Small intestine (tissue), 7 donors: ENCODE measurements at regions not wholly inside any gene's neighbourhood (a gene's known extent, or its start where the extent isn't known, plus 50 kb on each side); places are given as distances from the start of the nearest gene placed in this dataset.

Experiments used
- DNase-seq, 2 donors: peaks; one replicate each; pipeline versions ENCODE4 v3.0.0 to v3.0.0-alpha.2; 2013
- FAIRE-seq: peaks from 2 replicates; lab custom pipeline; 2012; peaks lifted over from hg19 to GRCh38; lab: Jason Lieb, UNC
- H3K27ac ChIP-seq, 3 donors: one replicate each; pipeline ENCODE4 v1.5.1; 2013; ENCODE audit warnings: low read length in 2 of 3, mild to moderate bottlenecking in 2 of 3, control low read depth in 1 of 3, inconsistent platforms in 1 of 3, low read depth in 1 of 3, moderate library complexity in 1 of 3
- H3K27me3 ChIP-seq, 3 donors: one replicate each; pipeline ENCODE4 v1.6.1; 2013; ENCODE audit warnings: low read length in 3 of 3, inconsistent platforms in 1 of 3; ENCODE audit not compliant: control insufficient read depth in 3 of 3, insufficient read depth in 3 of 3
- H3K36me3 ChIP-seq, 3 donors: one replicate each; pipeline ENCODE4 v1.6.1; 2013; ENCODE audit warnings: low read length in 3 of 3, inconsistent platforms in 1 of 3, low read depth in 1 of 3, mild to moderate bottlenecking in 1 of 3, moderate library complexity in 1 of 3; ENCODE audit not compliant: control insufficient read depth in 3 of 3, insufficient read depth in 2 of 3
- H3K4me1 ChIP-seq, 3 donors: one replicate each; pipeline ENCODE4 v1.6.1; 2013; ENCODE audit warnings: low read length in 2 of 3, inconsistent platforms in 1 of 3, low read depth in 1 of 3, mild to moderate bottlenecking in 1 of 3, moderate library complexity in 1 of 3; ENCODE audit not compliant: control insufficient read depth in 3 of 3, insufficient read depth in 2 of 3
- H3K4me3 ChIP-seq, 3 donors: one replicate each; pipeline ENCODE4 v1.5.1; 2013; ENCODE audit warnings: low read length in 3 of 3, control low read depth in 1 of 3, inconsistent platforms in 1 of 3, low read depth in 1 of 3, mild to moderate bottlenecking in 1 of 3, moderate library complexity in 1 of 3
- H3K9me3 ChIP-seq, 2 donors: one replicate each; pipeline ENCODE4 v1.6.1; 2013; ENCODE audit warnings: low read depth in 1 of 2, low read length in 1 of 2; ENCODE audit not compliant: control insufficient read depth in 2 of 2, insufficient read depth in 1 of 2
- WGBS, 3 donors: extraction: QIAGEN DNeasy Blood & Tissue Kit; methylation state at CpG; one replicate each; pipeline ENCODE4 v1.1.7; 2013; 5-methylcytosine and 5-hydroxymethylcytosine counted together
- donor health status: healthy with polysubstance abuse.
- donor health status: control.
- donor health status: control.
- donor health status: Bipolar disorder and iron deficiency.
- donor health status: healthy.

DNA sequence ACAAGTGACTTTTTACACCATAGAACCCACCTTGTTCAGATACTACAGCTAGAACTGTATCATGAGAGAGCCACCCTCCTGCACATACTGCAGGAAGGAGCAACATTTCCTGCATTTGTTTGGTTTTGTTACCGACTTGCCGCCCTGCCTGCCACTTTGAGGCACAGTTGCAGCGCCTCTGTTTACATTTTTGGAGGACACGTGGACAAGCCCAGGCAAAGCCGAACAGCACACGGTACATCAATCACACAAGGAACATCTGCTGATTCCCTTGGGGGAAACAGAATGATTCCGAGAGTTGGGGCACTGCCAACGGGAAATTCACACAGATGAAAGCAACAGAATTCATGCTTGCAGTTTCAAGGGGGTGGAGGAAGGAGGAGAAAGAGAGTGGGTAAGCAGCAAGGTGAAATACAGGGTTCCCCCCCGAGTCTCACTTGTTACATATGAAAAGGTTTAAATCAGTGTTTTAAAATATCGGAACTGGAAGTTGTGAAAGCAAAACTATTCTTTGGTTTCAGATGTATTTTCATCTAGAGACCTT is 110.7 kb downstream of the BTG1 start:
- DNase-seq = peak; percentile 49 to 60
- 1 to 2% (median 2%) methylated on average over 10 of the region's 10 CpGs for WGBS, 3 donors
- Histone ChIP-seq H3K27me3 (no peaks in the 10 kb centered on the region), H3K4me1 (peaks cover 3 to 12% (median 6%) of the 10 kb centered on the region in 3 donors), H3K9me3 (no peaks in the 10 kb centered on the region), H3K4me3 (peak overlapping the region in 2 of 3 donors; percentile 25 to 26), H3K36me3 (no peaks in the 10 kb centered on the region), H3K27ac (peak overlapping the region; percentile 27 to 81 (median 36))
- no peak for FAIRE-seq

DNA sequence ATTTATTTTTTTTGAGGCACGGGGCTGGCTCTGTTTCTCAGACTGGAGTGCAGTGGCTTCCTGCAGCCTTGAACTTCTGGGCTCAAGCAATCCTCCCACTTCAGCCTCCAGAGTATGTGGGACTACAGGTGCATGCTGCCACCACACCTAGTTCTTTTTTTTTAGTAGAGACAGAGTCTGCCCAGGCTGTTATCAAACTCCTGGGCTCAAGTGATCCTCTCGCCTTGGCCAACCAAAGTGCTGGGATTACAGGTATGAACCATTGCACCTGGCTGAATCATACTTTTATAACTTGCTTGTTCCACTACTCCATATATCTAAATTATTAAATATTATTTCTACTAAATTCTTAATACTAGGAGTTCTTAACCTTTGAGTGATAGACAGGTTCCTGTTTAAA is 111.6 kb downstream of the BTG1 start:
- H3K27ac ChIP-seq = peak overlapping the region in 1 of 3 donors; percentile 70
- no peaks in the 10 kb centered on the region for H3K9me3 ChIP-seq
- DNase-seq (peak; percentile 22 to 81), FAIRE-seq (no peak)
- peaks cover 3 to 12% (median 6%) of the 10 kb centered on the region in 3 donors for H3K4me1 ChIP-seq
- no peaks in the 10 kb centered on the region for H3K27me3 ChIP-seq
- WGBS, 3 donors = 26 to 56% (median 33%) methylated on average over 2 of the region's 2 CpGs
- H3K4me3 ChIP-seq = no peak overlapping the region
- no peaks in the 10 kb centered on the region for H3K36me3 ChIP-seq

DNA sequence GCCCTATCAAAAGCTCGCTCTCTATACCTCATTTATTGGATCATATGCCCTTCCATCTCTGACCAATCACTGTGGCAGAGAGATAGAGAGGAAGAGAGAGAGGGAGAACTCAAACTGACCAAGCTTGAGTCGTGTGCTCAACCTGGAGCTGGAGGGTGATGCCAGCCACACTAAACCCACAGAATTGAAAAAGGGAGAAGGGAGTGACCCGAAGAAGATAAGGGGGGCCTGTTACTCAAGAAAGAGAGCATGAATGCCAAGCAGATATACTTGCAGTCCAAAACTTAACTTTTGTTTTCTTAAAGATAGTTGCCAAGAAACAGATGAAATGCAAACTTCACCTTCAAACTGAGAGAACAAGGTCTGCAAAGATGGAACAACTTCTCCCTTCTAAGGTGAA is 112.7 kb downstream of the BTG1 start:
- no peaks in the 10 kb centered on the region for H3K36me3 ChIP-seq
- no peaks in the 10 kb centered on the region for H3K27me3 ChIP-seq
- FAIRE-seq = no peak
- 46 to 69% (median 51%) methylated on average over 3 of the region's 3 CpGs for WGBS, 3 donors
- H3K4me3 ChIP-seq = no peak overlapping the region
- H3K27ac ChIP-seq = peak overlapping the region in 1 of 3 donors; percentile 72
- peak in 1 of 2 donors; percentile 31 for DNase-seq
- peaks cover 3 to 12% (median 6%) of the 10 kb centered on the region in 3 donors for H3K4me1 ChIP-seq
- no peaks in the 10 kb centered on the region for H3K9me3 ChIP-seq

DNA sequence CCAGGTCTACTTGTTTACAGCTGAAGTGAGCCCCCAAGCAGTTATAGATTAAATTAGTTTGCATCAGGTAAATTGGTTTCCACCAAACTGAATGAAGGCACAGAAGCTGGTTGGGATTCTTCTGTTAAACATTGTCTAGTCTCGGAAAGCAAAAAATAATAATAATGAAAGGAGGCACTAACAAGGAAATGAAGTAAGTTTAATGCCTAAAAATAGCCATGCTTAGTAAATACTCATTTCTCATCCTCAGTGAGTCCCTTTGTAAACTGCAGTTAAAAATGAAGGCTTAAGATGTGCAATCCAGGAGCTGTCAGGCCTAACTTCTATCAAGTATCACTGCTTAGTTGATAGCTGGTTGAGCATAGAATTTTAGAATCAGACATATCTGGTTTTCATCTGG is 113.5 kb downstream of the BTG1 start:
- 50 to 79% (median 76%) methylated on average over 1 of the region's 1 CpG for WGBS, 3 donors
- DNase-seq = no peak
- Histone ChIP-seq H3K27ac (peak overlapping the region in 1 of 3 donors; percentile 2), H3K4me1 (peaks cover 3 to 12% (median 6%) of the 10 kb centered on the region in 3 donors), H3K27me3 (no peaks in the 10 kb centered on the region), H3K4me3 (no peak overlapping the region), H3K36me3 (no peaks in the 10 kb centered on the region), H3K9me3 (no peaks in the 10 kb centered on the region)
- FAIRE-seq = no peak

DNA sequence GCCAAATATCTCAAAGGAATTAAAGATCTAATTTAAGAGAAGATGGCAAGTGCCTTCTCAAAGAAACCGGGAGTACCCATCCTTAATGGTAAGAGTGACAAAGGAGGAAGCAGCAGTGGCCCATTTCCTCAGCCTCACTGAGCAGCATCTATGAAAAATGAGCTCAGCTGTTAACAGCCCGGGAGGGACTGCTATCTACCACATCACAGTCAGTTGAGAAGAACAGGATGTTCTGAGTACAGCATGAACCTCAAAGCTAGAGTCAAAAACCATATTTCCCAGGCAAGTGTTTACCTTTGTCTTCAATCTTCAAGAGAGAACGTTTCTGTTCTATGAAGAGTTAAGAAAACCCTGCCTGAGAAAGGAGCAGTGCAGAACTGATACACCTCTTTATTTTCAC is 115.0 kb downstream of the BTG1 start:
- H3K36me3 ChIP-seq = no peaks in the 10 kb centered on the region
- no peak overlapping the region for H3K4me3 ChIP-seq
- WGBS, 3 donors = 20 to 29% (median 23%) methylated on average over 3 of the region's 3 CpGs
- DNase-seq = peak in 1 of 2 donors; percentile 77
- FAIRE-seq = no peak
- H3K4me1 ChIP-seq = peaks cover 2 to 12% (median 6%) of the 10 kb centered on the region in 3 donors
- H3K9me3 ChIP-seq = no peaks in the 10 kb centered on the region
- peak overlapping the region; percentile 0 to 69 (median 39) for H3K27ac ChIP-seq
- H3K27me3 ChIP-seq = no peaks in the 10 kb centered on the region

DNA sequence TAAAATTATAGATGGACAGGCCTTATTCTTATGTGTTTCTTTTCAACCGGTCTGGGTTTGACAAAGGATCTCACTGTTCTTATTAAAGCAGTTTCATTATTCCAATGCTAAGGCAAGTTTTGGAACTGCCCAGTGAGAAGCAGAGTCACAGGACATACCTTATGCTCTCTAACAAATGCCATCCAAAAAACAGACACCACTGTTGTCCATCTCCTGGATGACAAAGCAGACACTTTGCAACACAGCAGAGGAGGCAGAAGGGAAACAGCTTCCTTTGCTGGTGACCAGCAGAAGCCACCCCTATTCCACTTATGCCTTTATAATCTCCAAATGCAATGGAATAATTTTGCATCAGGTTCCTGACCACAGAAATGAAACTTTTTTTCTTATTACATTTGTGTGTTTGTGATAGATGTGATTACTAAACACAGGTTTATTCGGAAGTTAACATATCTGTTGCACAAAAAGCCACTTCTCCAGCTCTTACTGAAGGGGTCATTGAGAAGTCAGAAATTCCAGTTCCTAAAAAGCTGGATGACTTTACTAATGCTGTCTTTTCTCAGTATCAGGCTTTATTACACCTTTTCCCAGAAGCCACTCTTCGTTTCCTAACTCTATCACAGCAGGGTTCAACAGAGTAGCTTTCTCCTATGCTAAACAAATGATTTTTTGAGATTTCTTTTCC is 115.6 kb downstream of the BTG1 start:
- Histone ChIP-seq H3K9me3 (no peaks in the 10 kb centered on the region), H3K4me1 (peaks cover 1 to 8% (median 6%) of the 10 kb centered on the region in 3 donors), H3K4me3 (no peak overlapping the region), H3K27ac (peak overlapping the region; percentile 0 to 69 (median 39)), H3K36me3 (no peaks in the 10 kb centered on the region), H3K27me3 (no peaks in the 10 kb centered on the region)
- FAIRE-seq = no peak
- DNase-seq = no peak
- WGBS, 3 donors = 76 to 87% (median 83%) methylated on average over 3 of the region's 3 CpGs

DNA sequence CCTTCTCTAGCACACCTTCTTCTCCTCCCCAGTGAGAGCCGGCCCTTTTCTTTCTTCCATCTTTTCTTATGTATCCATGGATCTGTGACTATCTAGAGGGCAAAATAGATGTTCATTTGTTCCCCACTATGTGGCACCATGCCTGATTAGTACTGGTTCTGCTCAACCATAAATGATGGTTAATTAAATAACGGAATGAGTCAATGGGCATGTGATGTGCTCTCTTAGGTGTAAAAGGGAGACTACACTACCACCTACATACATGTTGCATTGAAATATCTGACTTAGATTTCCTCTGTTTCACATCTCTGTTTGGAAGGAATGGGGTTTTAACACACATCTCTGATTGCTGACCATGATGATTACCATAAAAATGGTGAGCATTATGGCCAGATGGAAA is 116.5 kb downstream of the BTG1 start:
- H3K9me3 ChIP-seq = no peaks in the 10 kb centered on the region
- no peak overlapping the region for H3K4me3 ChIP-seq
- 94 to 97% (median 94%) methylated on average over 2 of the region's 2 CpGs for WGBS, 3 donors
- DNase-seq (no peak), FAIRE-seq (no peak)
- peaks cover 1 to 5% (median 3%) of the 10 kb centered on the region in 3 donors for H3K4me1 ChIP-seq
- peak overlapping the region in 1 of 3 donors; percentile 69 for H3K27ac ChIP-seq
- H3K36me3 ChIP-seq = no peaks in the 10 kb centered on the region
- H3K27me3 ChIP-seq = no peaks in the 10 kb centered on the region

DNA sequence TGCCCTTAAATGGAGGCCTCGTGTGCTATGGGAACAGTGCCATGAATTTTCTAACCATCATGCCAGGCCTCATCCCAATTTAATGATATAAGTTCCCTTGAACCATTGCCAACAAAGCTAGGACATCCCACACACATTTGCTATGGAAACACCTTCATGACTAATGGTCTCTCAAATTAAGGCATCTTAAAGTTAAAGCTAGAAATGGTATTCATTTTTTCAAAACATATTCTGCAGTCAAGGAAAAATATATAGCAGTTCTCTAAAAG is 117.3 kb downstream of the BTG1 start:
- no peaks in the 10 kb centered on the region for H3K9me3 ChIP-seq
- no peak for FAIRE-seq
- no peaks in the 10 kb centered on the region for H3K36me3 ChIP-seq
- peaks cover 0 to 3% (median 1%) of the 10 kb centered on the region in 3 donors for H3K4me1 ChIP-seq
- H3K27ac ChIP-seq = no peak overlapping the region
- no peak overlapping the region for H3K4me3 ChIP-seq
- no peaks in the 10 kb centered on the region for H3K27me3 ChIP-seq
- DNase-seq = no peak
- 6 to 35% (median 27%) methylated on average over 1 of the region's 1 CpG for WGBS, 3 donors
